NCI-H1694 (cell line): ENCODE measurements at regions not wholly inside any gene's neighbourhood (a gene's known extent, or its start where the extent isn't known, plus 50 kb on each side); places are given as distances from the start of the nearest gene placed in this dataset.
"Not testable (repeated sequence)": the region's sequence is repeated elsewhere in the genome, so short reads cannot be mapped to it uniquely, and the experiment has no call there.

Source experiments
- DNase-seq: peaks from one replicate; lab custom pipeline; 2025; lab: John Stamatoyannopoulos, UW

- no peak for DNase-seq
These were observed 231.9 kb downstream of the ATPSCKMT start for GRCh38 chr5:10017786-10018185.

DNA sequence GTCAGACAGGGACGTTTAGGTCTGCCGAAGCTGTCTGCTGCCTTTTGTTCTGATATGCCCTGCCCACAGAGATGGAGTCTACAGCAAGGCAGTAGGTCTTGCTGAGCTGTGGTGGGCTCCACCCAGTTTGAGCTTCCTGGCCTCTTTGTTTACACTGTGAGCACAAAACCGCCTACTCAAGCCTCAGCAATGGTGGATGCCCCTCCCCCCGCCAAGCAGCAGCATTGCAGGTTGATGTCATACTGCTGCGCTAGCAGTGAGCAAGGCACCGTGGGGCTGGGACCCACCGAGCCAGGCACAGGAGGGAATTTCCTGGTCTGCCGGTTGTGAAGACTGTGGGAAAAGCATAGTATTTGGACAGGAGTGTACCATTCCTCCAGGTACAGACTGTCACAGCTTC, 233.1 kb downstream of the ATPSCKMT start:
- not testable (repeated sequence) for DNase-seq

GRCh38 chr5:10015681-10016080, 234.0 kb downstream of the ATPSCKMT start:
- DNase-seq, result not testable (repeated sequence)

DNA sequence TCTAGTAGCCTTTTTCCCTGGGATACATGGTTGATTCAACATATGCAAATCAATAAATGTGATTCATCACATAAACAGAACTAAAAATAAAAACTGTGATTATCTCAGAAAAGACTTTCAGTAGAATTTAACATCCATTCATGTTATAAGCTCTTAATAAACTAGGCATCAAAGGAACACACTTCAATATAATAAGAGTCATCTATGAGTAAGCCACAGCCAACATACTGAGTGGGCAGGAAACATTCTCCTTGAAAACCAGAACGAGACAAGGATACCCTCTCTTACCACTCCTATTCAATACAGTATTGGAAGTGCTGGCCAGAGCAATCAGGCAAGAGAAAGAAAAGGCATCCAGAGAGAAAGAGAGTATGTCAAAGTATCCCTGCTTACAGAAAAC, 239.9 kb downstream of the ATPSCKMT start:
- DNase-seq, result no peak

GRCh38 chr5:9987101-9987500, 262.6 kb downstream of the ATPSCKMT start:
- DNase-seq, result no peak

- DNase-seq, result no peak
These were observed 272.6 kb downstream of the ATPSCKMT start for GRCh38 chr5:9977070-9977469.

- DNase-seq, result no peak
These were observed 273.1 kb downstream of the ATPSCKMT start for GRCh38 chr5:9976621-9977020.

DNA sequence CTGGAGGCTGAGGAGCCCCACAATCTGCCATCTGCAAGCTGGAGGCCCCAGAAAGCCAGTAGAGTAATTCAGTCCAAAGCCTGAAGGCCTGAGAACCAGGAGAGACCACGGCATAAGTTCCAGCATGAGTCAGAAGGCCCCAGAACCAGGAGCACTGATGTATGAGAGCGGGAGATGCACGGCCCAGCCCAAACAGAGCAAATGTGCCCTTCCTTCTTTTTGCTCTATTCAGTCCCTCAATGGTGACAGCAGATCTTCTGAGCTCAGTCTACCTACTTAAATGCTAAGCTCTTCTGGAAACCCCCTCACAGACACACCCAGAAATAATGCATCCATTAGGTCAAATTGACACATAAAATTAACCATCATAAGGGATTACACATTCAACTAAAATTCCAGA, 277.6 kb downstream of the ATPSCKMT start:
- no peak for DNase-seq

DNA sequence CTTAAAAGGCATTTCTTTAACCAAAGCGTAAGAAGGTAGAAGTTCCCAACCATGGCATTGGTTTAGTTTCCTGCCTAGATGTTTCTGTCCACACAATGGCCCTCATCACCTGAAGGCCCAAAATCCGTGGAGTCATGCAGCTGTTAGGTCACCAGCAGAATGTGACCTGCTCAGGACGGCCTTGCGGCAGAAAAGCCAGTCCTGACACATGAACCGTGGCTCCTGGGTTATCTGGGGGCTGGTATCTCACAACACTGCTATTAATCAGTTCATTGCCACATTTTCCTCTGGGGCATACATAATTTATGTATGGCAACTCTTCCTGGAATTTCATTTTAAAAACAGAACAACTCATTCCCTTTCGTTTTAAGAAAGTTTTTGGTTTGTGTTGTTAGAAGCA, 278.4 kb downstream of the ATPSCKMT start:
- DNase-seq, result no peak

- DNase-seq, result no peak
These were observed 290.8 kb downstream of the ATPSCKMT start for GRCh38 chr5:9958914-9959313.

GRCh38 chr5:9957214-9957613, 292.5 kb downstream of the ATPSCKMT start:
- DNase-seq, result no peak

DNA sequence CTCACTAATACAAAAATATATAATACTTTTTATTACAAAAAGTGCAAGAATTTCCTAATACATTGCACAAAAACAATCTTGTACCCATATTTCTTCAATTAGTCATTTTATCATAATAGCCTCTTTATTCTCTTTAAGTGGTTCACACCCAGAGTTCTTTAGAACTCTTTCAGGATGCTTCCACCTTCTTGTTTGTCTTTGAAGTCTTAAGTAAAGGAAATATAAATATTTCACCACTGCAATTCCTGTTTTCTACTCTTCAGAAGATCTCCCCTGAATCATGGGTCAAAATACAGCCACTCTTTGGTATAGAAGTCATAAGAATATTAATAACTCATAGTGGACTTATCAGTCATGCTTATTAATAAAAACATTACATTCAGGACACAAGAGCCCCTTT, 293.0 kb downstream of the ATPSCKMT start:
- no peak for DNase-seq

DNA sequence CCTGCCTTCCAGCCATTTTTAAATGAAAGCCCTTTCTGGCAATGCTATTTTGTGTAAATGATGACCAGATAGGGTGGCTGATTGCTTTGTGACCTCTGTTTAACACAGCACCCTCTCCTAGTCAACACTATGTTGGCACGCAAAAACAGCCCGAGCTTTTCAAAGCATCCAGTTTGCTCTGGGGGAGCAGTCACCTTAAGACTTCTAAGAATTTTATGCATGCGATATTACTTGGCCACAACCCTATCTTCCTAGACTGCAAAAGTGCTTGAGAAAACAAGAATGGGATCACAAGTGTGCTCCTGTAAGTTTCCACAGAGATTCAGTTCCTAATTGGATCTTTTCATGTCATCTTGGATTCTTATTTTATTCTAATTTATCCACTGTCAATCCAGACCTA, 294.1 kb downstream of the ATPSCKMT start:
- no peak for DNase-seq

- DNase-seq, result no peak
These were observed 294.8 kb downstream of the ATPSCKMT start for GRCh38 chr5:9954869-9955268.

- no peak for DNase-seq
These were observed 296.0 kb downstream of the ATPSCKMT start for GRCh38 chr5:9953691-9954090.

DNA sequence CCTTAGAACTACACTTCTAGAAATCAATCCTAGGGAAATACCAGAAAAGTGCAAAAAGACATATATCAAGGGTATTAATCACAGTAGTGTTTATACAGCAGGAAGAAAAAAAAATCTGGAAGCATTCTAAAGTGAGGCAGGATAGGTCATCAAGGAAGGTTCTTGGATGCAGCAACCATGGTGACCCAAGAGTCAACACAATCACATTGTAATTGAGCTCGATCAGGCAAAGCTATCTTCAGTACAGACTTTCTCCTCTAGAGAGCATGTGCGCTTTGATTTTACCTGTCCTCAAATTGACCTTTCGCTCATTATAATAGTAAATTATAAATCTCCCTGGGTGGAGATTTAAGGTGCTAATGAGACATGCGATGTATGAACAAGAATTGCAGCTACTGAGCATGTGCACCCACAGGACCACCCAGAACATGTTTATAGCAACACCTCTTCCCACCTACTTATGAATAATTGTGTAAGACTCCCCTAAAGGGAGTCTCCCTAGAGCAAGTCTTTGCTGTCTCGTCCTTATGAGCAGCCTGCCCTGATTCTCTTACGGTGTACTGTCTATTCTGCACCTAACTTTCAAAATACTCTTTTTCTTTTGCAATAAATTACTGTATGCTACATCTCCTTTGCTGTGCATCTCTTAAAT, 297.7 kb downstream of the ATPSCKMT start:
- DNase-seq, result no peak

GRCh38 chr5:9947944-9948343, 301.7 kb downstream of the ATPSCKMT start:
- DNase-seq, result no peak

DNA sequence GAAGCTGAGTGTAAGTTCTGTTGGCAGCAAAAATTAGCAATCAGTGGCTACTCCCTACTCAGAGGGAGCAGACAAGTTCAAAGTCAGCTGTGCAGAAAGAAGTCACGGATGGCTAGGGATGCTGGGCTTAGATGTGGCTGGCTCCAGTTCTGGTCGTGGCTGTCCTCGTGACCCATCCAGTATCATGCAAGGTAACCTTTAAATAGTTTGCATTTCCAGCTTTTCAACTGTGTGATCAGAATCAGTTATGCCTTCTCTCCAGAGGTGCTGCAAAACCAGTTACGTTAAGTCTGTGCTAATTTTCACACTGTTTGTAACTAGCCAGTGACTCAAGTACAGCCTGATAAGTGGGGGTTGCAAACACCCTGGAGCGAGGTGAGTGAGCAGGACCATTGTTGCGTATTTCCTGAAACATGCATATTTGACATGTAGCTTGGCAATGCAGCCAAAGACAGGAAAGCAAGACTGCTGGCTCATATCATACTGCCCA, 302.4 kb downstream of the ATPSCKMT start:
- no peak for DNase-seq

DNA sequence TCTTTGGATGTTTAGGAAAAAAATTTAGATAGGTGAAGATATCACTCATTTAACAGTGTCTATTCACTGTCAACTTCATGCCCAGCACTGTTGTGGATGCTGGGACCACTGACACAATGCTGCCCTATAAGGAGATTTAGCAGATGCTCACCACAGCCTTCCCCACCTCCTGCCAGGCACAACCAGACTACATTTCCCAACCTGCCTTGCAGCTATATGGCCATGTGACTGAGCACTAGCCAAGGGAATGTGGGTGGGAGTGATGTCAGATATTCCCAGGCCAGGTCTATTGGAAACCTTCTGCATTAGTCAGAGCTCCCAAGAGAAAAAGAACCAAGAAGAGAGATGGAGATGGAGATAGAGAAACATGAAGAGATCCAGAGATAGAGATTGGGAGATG, 302.6 kb upstream of the TAS2R1 start:
- no peak for DNase-seq

DNA sequence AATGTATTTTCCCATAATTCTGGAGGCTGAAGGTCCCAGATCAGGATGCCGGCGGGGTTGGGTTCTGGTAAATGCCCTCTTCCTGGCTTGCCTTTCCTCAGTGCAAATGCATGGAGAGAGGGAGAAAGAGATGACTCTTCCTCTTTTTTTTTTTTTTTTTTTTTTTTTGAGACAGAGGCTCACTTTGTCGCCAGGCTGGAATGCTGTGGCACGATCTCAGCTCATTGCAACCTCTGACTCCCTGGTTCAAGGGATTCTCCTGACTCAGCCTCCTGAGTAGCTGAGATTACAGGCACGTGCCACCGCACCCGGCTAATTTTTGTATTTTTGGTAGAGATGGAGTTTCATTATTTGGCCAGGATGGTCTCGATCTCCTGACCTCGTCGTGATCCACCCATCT, 300.0 kb upstream of the TAS2R1 start:
- no peak for DNase-seq

DNA sequence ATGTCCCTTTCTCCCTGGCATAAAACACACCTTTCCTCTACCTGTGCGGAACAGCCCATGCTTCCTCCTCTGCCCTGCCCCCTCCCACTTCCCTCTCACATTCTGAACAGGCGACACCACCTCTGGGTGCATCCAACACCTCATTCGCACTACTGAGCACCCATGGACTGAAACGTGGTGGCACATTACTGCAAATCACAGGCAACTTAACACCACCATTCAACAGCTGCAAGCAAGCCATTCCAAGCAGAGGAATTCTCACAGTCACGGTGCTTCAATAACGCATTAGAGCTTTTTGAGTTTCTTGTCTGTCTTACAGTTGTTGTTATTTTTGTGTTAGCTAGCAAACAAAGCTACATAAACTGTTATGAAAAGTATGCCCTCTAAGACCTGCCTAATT, 298.2 kb upstream of the TAS2R1 start:
- DNase-seq, result no peak

GRCh38 chr5:9927521-9927997, 297.4 kb upstream of the TAS2R1 start:
- no peak for DNase-seq

GRCh38 chr5:9927106-9927505, 297.0 kb upstream of the TAS2R1 start:
- DNase-seq, result no peak

GRCh38 chr5:9924614-9925013, 294.5 kb upstream of the TAS2R1 start:
- DNase-seq, result no peak
